IMR-90 (cell line): ENCODE measurements at regions not wholly inside any gene's neighbourhood (a gene's known extent, or its start where the extent isn't known, plus 50 kb on each side); places are given as distances from the start of the nearest gene placed in this dataset.

Experiments used
- ATAC-seq: fragments of 200-7000 bp; cut with Tn5 transposase; 2 replicates; pipeline ENCODE4 v1.9.1; 2020; ENCODE audit warnings: low read depth, mild to moderate bottlenecking, moderate library complexity
- BruUV-seq: library from RNA; stranded (reverse); fragments of 400-500 nt; replicated peaks from 2 replicates; lab custom pipeline; 2021; lab: Mats Ljungman, UMichigan
- CTCF ChIA-PET: fragments of 300-600 bp; formaldehyde crosslinking; extraction: SDS; loops from one replicate; lab custom pipeline; 2021; ENCODE audit warnings: antibody characterized with exemption; lab: Yijun Ruan, JAX
- POLR2A ChIA-PET: fragments of 300-600 bp; sonication (Branson Sonifier 250); formaldehyde crosslinking; loops from one replicate; lab custom pipeline; 2022; ENCODE audit warnings: antibody characterized with exemption; ENCODE audit not compliant: unreplicated experiment; lab: Charles Lee
- DNase-seq: peaks from one replicate; pipeline ENCODE4 v3.0.0; 2013
- H2AFZ ChIP-seq: replicated peaks from 2 replicates; pipeline ENCODE3; 2013; ENCODE audit warnings: low read length, mild to moderate bottlenecking; ENCODE audit not compliant: poor library complexity
- H2AK5ac ChIP-seq: 2 replicates; pipeline ENCODE4 v1.6.1; 2013; ENCODE audit warnings: low read depth, low read length, inconsistent platforms
- H2AK9ac ChIP-seq: replicated peaks from 2 replicates; pipeline ENCODE3; 2013; ENCODE audit warnings: mild to moderate bottlenecking, low read depth, low read length, moderate library complexity; ENCODE audit not compliant: poor library complexity
- H2BK120ac ChIP-seq: 2 replicates; pipeline ENCODE4 v1.6.1; 2013; ENCODE audit warnings: low read depth, low read length, inconsistent platforms
- H2BK15ac ChIP-seq: 3 replicates; pipeline ENCODE4 v1.6.1; 2013; ENCODE audit warnings: low read depth, low read length, inconsistent platforms
- H2BK20ac ChIP-seq: 2 replicates; pipeline ENCODE4 v1.6.1; 2013; ENCODE audit warnings: low read depth, mild to moderate bottlenecking, inconsistent platforms, low read length, moderate library complexity
- H2BK5ac ChIP-seq: 2 replicates; pipeline ENCODE4 v1.6.1; 2013; ENCODE audit warnings: mild to moderate bottlenecking, low read depth, low read length, inconsistent platforms; ENCODE audit not compliant: poor library complexity, severe bottlenecking
- H3K14ac ChIP-seq: replicated peaks from 2 replicates; pipeline ENCODE4 v1.6.1; 2013; ENCODE audit warnings: low read depth, low read length, inconsistent platforms
- H3K18ac ChIP-seq: 2 replicates; pipeline ENCODE4 v1.6.1; 2013; ENCODE audit warnings: low read depth, low read length, control low read depth
- H3K23ac ChIP-seq: 2 replicates; pipeline ENCODE4 v1.6.1; 2013; ENCODE audit warnings: low read depth, low read length, inconsistent platforms
- H3K27ac ChIP-seq: 2 replicates; pipeline ENCODE4 v1.5.1; 2013; ENCODE audit warnings: mild to moderate bottlenecking, control low read depth, low read length; ENCODE audit not compliant: insufficient read depth
- H3K27me3 ChIP-seq: 2 replicates; pipeline ENCODE4 v1.6.1; 2013; ENCODE audit warnings: low read length; ENCODE audit not compliant: control insufficient read depth, insufficient read depth
- H3K36me3 ChIP-seq: 2 replicates; pipeline ENCODE4 v1.6.1; 2013; ENCODE audit warnings: low read length, mixed read lengths; ENCODE audit not compliant: control insufficient read depth, insufficient read depth
- H3K4ac ChIP-seq: 2 replicates; pipeline ENCODE4 v1.6.1; 2013; ENCODE audit warnings: low read depth, low read length, inconsistent platforms
- H3K4me1 ChIP-seq: 2 replicates; pipeline ENCODE4 v1.6.1; 2013; ENCODE audit warnings: low read length, mixed read lengths; ENCODE audit not compliant: control insufficient read depth, insufficient read depth
- H3K4me2 ChIP-seq: 2 replicates; pipeline ENCODE4 v1.6.1; 2013; ENCODE audit warnings: low read depth, mild to moderate bottlenecking, control low read depth, low read length, moderate library complexity
- H3K4me3 ChIP-seq: 2 replicates; pipeline ENCODE4 v1.5.1; 2013; ENCODE audit warnings: low read depth, mild to moderate bottlenecking, control low read depth, low read length, moderate library complexity; ENCODE audit not compliant: insufficient read depth
- H3K56ac ChIP-seq: 2 replicates; pipeline ENCODE4 v1.6.1; 2013; ENCODE audit warnings: low read length, inconsistent platforms; ENCODE audit not compliant: insufficient read depth; ENCODE audit errors: extremely low read depth
- H3K79me1 ChIP-seq, 2 experiments: 2 replicates each; pipeline ENCODE4 v1.6.1; 2013; ENCODE audit warnings: low read length in 2 of 2, inconsistent platforms in 1 of 2, low read depth in 1 of 2
- H3K9ac ChIP-seq: 2 replicates; pipeline ENCODE4 v1.6.1; 2013; ENCODE audit warnings: low read depth, low read length, control low read depth
- H3K9me1 ChIP-seq: 2 replicates; pipeline ENCODE4 v1.6.1; 2013; ENCODE audit warnings: low read length, inconsistent platforms; ENCODE audit not compliant: insufficient read depth
- H3K9me3 ChIP-seq: 2 replicates; pipeline ENCODE4 v1.6.1; 2013; ENCODE audit warnings: low read length; ENCODE audit not compliant: control insufficient read depth, insufficient read depth
- H4K20me1 ChIP-seq: 2 replicates; pipeline ENCODE4 v1.6.1; 2013; ENCODE audit warnings: low read length, inconsistent platforms; ENCODE audit not compliant: insufficient read depth
- H4K5ac ChIP-seq: 2 replicates; pipeline ENCODE4 v1.6.1; 2013; ENCODE audit warnings: mild to moderate bottlenecking, low read depth, low read length, control low read depth
- H4K8ac ChIP-seq, 2 experiments: 2 replicates each; pipeline ENCODE4 v1.6.1; 2013; ENCODE audit warnings: low read depth in 2 of 2, low read length in 2 of 2, control low read depth in 1 of 2, inconsistent platforms in 1 of 2
- H4K91ac ChIP-seq: 2 replicates; pipeline ENCODE4 v1.6.1; 2013; ENCODE audit warnings: low read depth, low read length, inconsistent platforms; ENCODE audit not compliant: insufficient read depth
- CHD1 ChIP-seq: IDR thresholded peaks from 2 replicates; pipeline ENCODE4 v1.6.1; 2012; ENCODE audit warnings: low read depth, low read length, improper control_type of control experiment
- CTCF ChIP-seq: conservative IDR thresholded peaks from 2 replicates; pipeline ENCODE4 v1.5.1; 2012; ENCODE audit warnings: mild to moderate bottlenecking, low read depth, low read length, improper control_type of control experiment
- MAFK ChIP-seq: IDR thresholded peaks from 2 replicates; pipeline ENCODE4 v1.6.1; 2012; ENCODE audit warnings: low read depth, low read length, improper control_type of control experiment
- POLR2A ChIP-seq: IDR thresholded peaks from 2 replicates; pipeline ENCODE4 v1.6.1; 2012; ENCODE audit warnings: mild to moderate bottlenecking, low read depth, low read length
- SMC3 ChIP-seq: fragments of 150-350 bp; IDR thresholded peaks from 2 replicates; pipeline ENCODE4 v1.6.1; 2016; ENCODE audit warnings: low read depth, mild to moderate bottlenecking, antibody characterized with exemption, low read length, moderate library complexity
- WGBS, 2 experiments: methylation state at CpG; one replicate each; pipeline versions ENCODE4 v1.1.5 to v1.1.7; 2013; ENCODE audit warnings: missing lambda C conversion rate in 2 of 2; ENCODE audit not compliant: insufficient read length in 1 of 2; ENCODE audit errors: extremely low coverage in 2 of 2; 5-methylcytosine and 5-hydroxymethylcytosine counted together
- dilution Hi-C: fragments of 300-500 bp; cut with HindIII; formaldehyde crosslinking; loops from one replicate; pipeline ENCODE4 v1.14.3; 2018; ENCODE audit warnings: low sequenced_read_pairs; ENCODE audit not compliant: unreplicated experiment
- in situ Hi-C: fragments of 300-500 bp; cut with MboI; formaldehyde crosslinking; loops from 3 replicates; pipeline ENCODE4 v1.14.3; 2019; ENCODE audit warnings: low sequenced_read_pairs, inconsistent platforms, mixed read lengths
- intact Hi-C: fragments of 100-400 bp; cut with micrococcal nuclease; formaldehyde crosslinking; loops from 2 replicates; pipeline ENCODE4 v1.10.0; 2022

- Histone ChIP-seq H3K4me1 (peaks cover 5% of the 10 kb centered on the region), H2AFZ (no peak overlapping the region), H3K79me1 (no peaks in the 10 kb centered on the region), H2AK5ac (no peak overlapping the region), H4K20me1 (no peaks in the 10 kb centered on the region), H3K9me3 (peaks cover 2% of the 10 kb centered on the region; the same call in 1 of the 2 replicates), H3K9me1 (peaks cover 3% of the 10 kb centered on the region), H3K9ac (no peak overlapping the region), H3K4me2 (no peak overlapping the region), H2AK9ac (no peak overlapping the region), H2BK20ac (no peak overlapping the region), H4K91ac (no peak overlapping the region), H3K23ac (no peak overlapping the region), H3K14ac (no peak overlapping the region), H2BK15ac (peak overlapping the region; percentile 88; the same call in 1 of the 3 replicates), H3K4ac (peak overlapping the region; percentile 19; the same call in 1 of the 2 replicates), H3K4me3 (no peak overlapping the region), H4K8ac (no peak overlapping the region; a peak in 1 of 4 replicates), H2BK5ac (no peak overlapping the region), H3K56ac (no peak overlapping the region), H3K27me3 (no peaks in the 10 kb centered on the region), H3K36me3 (no peaks in the 10 kb centered on the region), H2BK120ac (peak overlapping the region; percentile 53), H3K18ac (no peak overlapping the region), H4K5ac (no peak overlapping the region), H3K27ac (no peak overlapping the region)
- dilution Hi-C loops (no loop called here), intact Hi-C loops (loop anchor here (2.0 kb wide), 2 partner anchors 123 to 133 kb away; no protein-coding TSS in a partner anchor), in situ Hi-C loops (no loop called here)
- no TSS peak for BruUV-seq
- CTCF ChIA-PET, result no interaction called here
- no peak for DNase-seq
- no peak for ATAC-seq
- 100% methylated on average over 6 of the region's 11 CpGs; no CpG with 5 or more reads in 1 of the 2 experiments for WGBS, 2 experiments
- POLR2A ChIA-PET, result no interaction called here
- TF ChIP-seq MAFK, result no peak
- TF ChIP-seq SMC3, result no peak
- TF ChIP-seq POLR2A, result no peak
- no peak for TF ChIP-seq CTCF
- TF ChIP-seq CHD1, result no peak
Measured at GRCh38 chr7:116394106-116394505, 105.4 kb upstream of the CAV2 start.
